ENCODE measurements at regions not wholly inside any gene's neighbourhood (a gene's known extent, or its start where the extent isn't known, plus 50 kb on each side); places are given as distances from the start of the nearest gene placed in this dataset.

DNA sequence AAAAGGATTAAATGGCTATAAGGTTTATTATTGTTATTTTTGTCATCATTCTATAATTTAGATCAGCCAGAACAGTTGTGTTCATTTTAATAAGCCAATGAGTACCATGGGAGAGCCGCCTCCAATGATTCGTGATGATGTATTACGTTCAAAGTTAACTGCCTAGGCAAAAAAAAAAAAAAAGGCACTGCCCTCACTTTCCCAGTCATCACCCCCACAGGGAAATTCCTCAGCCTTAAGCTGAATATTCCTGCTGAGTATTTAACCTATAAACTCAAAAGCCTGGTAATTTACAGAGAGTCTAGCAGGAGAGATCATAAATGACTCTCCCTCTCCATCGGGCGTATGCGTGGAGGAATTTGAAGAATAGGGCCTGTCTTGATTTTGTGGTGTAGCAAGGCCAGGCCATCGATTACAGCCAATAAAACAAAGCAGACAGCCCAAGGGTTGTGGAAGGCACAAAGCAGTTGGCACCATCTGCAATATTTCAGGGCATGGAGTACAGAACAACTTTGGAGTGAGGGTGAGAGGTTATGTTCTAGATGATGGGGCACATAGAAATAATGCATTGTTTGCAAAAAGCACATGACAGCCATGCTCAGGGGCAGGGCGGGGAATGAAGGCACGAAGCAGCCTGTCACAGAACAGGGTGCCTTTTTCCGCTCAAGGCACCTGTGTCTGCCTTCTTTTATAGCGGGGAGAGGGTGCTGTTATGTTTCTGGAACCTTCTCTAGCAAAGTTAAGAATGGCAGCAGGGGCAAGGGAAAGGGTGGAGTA, 138.2 kb upstream of the DTNBP1 start:
- no peaks in the 10 kb centered on the region for H3K27me3 ChIP-seq (ENCODE audit: control insufficient read depth, insufficient read depth, low read length)
- no peak for DNase-seq (ENCODE audit: low read depth)
- no peaks in the 10 kb centered on the region for H3K36me3 ChIP-seq (ENCODE audit: control insufficient read depth, insufficient read depth, low read length)
- H3K4me3 ChIP-seq (ENCODE audit: low read depth, low read length) = no peak overlapping the region
- TF ChIP-seq, protein P1, sequence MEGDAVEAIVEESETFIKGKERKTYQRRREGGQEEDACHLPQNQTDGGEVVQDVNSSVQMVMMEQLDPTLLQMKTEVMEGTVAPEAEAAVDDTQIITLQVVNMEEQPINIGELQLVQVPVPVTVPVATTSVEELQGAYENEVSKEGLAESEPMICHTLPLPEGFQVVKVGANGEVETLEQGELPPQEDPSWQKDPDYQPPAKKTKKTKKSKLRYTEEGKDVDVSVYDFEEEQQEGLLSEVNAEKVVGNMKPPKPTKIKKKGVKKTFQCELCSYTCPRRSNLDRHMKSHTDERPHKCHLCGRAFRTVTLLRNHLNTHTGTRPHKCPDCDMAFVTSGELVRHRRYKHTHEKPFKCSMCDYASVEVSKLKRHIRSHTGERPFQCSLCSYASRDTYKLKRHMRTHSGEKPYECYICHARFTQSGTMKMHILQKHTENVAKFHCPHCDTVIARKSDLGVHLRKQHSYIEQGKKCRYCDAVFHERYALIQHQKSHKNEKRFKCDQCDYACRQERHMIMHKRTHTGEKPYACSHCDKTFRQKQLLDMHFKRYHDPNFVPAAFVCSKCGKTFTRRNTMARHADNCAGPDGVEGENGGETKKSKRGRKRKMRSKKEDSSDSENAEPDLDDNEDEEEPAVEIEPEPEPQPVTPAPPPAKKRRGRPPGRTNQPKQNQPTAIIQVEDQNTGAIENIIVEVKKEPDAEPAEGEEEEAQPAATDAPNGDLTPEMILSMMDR (IDR thresholded peaks at IDR 0.05; ENCODE audit: insufficient read depth, low read depth, low read length) = no peak
- ChIA-PET POLR2A (interaction anchor here (0.6 kb wide), 1 partner anchor 8 kb away, joined by 3 read pairs; no protein-coding TSS in a partner anchor), CTCF (interaction anchor here (0.6 kb wide), 1 partner anchor 51 kb away, joined by 3 read pairs; no protein-coding TSS in a partner anchor)

DNA sequence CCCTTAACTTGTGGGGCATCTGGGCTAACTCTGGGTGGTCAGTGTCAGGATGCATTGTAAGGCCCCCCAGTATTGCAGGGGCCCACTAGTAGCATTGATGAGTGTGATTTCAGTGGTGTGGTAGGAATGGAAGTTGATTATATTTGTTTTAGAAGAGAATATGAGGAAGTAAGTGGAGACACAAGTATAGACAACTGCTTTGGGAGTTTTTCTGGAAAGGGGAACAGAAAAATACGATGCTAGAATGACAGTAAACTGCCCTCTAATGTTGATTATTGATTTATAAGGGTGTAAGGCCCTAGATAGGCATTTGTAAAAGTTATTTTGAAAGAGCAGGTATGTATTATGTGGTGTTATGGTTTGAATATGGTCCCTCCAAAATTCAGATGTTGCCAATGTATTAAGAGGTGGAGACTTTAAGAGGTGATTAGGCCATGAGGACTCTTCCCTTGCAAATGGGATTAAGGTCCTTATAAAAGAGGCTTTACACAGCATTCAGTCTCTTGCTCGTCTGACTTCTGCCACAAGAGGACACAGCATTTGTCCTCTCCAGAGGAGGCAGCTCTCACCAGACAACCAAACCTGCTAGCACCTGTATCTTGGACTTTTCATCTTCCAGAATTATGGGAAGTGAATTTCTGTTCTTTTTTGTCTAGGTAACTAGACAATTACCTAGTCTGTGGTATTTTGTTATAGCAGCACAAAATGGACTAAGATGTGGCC, 135.9 kb upstream of the DTNBP1 start:
- POLR2A ChIA-PET = no interaction called here
- no peak for DNase-seq (ENCODE audit: low read depth)
- Histone ChIP-seq H3K27me3 (ENCODE audit: control insufficient read depth, insufficient read depth, low read length) (no peaks in the 10 kb centered on the region), H3K36me3 (ENCODE audit: control insufficient read depth, insufficient read depth, low read length) (no peaks in the 10 kb centered on the region), H3K4me3 (ENCODE audit: low read depth, low read length) (no peak overlapping the region)
- TF ChIP-seq, protein P1 (IDR thresholded peaks at IDR 0.05; ENCODE audit: insufficient read depth, low read depth, low read length) = no peak
- CTCF ChIA-PET = interaction anchor here (0.5 to 1.4 kb wide), 4 partner anchors 21 to 361 kb away, joined by 3 read pairs; partner anchors contain the start of gene MYLIP

DNA sequence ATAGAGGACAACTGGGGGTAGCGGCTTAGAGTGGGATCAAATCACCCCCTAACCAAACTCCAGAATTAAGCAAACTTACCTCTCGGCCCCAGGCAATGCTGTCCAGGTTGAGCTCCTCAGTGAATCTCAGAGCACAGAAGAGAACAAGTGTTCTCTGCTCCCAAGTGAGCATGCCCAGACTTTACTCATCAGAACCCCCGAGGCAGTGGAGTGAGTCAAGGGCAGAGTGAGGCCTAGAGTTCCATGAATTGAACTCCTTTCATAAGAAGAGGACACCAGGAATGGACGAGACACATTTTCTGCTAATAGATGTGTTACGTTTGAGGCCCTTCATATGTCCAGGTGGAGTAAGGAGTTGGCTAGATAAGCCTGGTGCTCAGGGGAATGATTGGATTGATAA, 134.0 kb upstream of the DTNBP1 start:
- CTCF ChIA-PET = interaction anchor here (0.9 kb wide), 1 partner anchor 409 kb away, joined by 4 read pairs; no protein-coding TSS in a partner anchor
- Histone ChIP-seq H3K36me3 (ENCODE audit: control insufficient read depth, insufficient read depth, low read length) (no peaks in the 10 kb centered on the region), H3K4me3 (ENCODE audit: low read depth, low read length) (no peak overlapping the region), H3K27me3 (ENCODE audit: control insufficient read depth, insufficient read depth, low read length) (no peaks in the 10 kb centered on the region)
- POLR2A ChIA-PET = no interaction called here
- TF ChIP-seq, protein P1 (IDR thresholded peaks at IDR 0.05; ENCODE audit: insufficient read depth, low read depth, low read length) = no peak
- no peak for DNase-seq (ENCODE audit: low read depth)

- H3K4me3 ChIP-seq (ENCODE audit: low read depth, low read length) = no peak overlapping the region
- no peaks in the 10 kb centered on the region for H3K36me3 ChIP-seq (ENCODE audit: control insufficient read depth, insufficient read depth, low read length)
- DNase-seq (ENCODE audit: low read depth) = no peak
- H3K27me3 ChIP-seq (ENCODE audit: control insufficient read depth, insufficient read depth, low read length) = no peaks in the 10 kb centered on the region
- ChIA-PET CTCF (interaction anchor here (0.9 to 1.1 kb wide), 2 partner anchors 10 to 409 kb away, joined by 3 to 4 read pairs; no protein-coding TSS in a partner anchor), POLR2A (no interaction called here)
- TF ChIP-seq, protein P1 (IDR thresholded peaks at IDR 0.05; ENCODE audit: insufficient read depth, low read depth, low read length) = no peak
Measured at GRCh38 chr6:15796130-15796771, 133.4 kb upstream of the DTNBP1 start.

DNA sequence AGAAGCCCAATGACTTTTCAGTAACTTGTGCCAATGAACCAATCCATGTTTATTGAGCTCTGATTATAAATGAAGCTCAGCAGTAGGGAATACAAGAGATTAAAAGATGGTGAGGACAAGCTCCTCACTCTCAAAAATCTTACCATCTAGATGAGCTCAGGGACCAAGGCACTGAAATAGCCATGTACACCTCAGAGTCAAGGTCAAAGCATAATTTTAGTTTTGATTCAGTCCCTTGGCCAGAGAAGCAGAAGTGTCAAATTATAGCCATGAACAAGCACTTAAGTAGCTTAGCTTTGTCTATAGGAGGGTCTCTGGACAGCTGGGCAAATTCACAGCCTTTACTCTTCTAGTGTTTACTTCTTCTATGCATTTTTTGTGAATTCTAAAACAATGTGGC, 131.0 kb upstream of the DTNBP1 start:
- no peak overlapping the region for H3K4me3 ChIP-seq (ENCODE audit: low read depth, low read length)
- ChIA-PET CTCF (interaction anchor here (0.8 kb wide), 1 partner anchor 524 kb away, joined by 3 read pairs; no protein-coding TSS in a partner anchor), POLR2A (interaction anchor here (0.8 kb wide), 1 partner anchor 8 kb away, joined by 3 read pairs; no protein-coding TSS in a partner anchor)
- H3K27me3 ChIP-seq (ENCODE audit: control insufficient read depth, insufficient read depth, low read length) = no peaks in the 10 kb centered on the region
- TF ChIP-seq, protein P1 (IDR thresholded peaks at IDR 0.05; ENCODE audit: insufficient read depth, low read depth, low read length) = no peak
- H3K36me3 ChIP-seq (ENCODE audit: control insufficient read depth, insufficient read depth, low read length) = no peaks in the 10 kb centered on the region
- no peak for DNase-seq (ENCODE audit: low read depth)
